Omental fat pad (tissue), 3 donors: ENCODE measurements at regions not wholly inside any gene's neighbourhood (a gene's known extent, or its start where the extent isn't known, plus 50 kb on each side); places are given as distances from the start of the nearest gene placed in this dataset.

Source experiments
- ATAC-seq: fragments of 150-250 bp; one replicate; pipeline ENCODE4 v1.9.1; 2016; ENCODE audit warnings: mild to moderate bottlenecking, moderate library complexity; ENCODE audit not compliant: low FRiP score
- DNase-seq: peaks from one replicate; pipeline ENCODE4 v3.0.0-alpha.2; 2019; ENCODE audit warnings: low spot score
- TF ChIP-seq, protein P1 (sequence below), 3 donors: fragments of 450-650 bp; IDR thresholded peaks; one replicate each; pipeline ENCODE4 v1.5.1; 2016 to 2017; ENCODE audit warnings: antibody characterized with exemption in 3 of 3, mild to moderate bottlenecking in 3 of 3, moderate library complexity in 2 of 3

DNA sequence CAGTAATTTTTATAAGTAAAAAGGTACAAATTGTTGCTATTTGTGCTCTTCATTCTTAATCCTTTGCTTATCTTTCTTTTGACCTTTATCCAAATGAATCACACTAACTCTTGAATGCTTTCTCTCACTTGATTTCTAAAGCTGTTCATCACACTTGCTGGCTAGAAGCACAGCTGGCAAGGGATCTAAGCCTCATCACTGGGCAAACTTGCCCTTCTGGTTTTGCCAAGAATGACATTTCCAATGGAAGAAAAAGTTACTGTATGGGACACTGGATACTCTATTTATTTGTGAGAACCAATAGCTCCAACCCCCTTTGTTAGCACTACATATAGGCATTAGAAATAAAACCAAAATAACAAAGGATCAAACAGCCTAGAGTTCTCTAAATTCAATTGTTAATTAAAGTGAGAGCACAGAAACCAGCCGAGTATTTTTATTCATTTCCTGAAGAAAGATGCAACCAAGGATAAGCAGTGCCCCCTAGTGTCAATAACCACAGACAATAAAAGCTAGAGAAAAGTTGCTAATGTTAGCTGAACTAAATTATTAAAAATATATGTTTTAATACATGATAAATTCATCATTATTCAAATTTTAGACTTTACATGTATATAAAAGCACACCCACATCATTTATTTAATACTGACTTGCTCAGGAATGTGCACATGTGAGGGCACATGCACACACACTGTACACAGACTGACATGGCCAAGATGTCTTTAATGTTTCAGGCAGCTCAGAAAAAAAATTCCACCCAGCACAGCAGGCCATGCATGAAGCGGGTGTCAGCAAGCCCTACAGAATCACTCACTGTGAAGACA is 59.8 kb upstream of the POU5F2 start:
- ATAC-seq (peak; percentile 94), DNase-seq (no peak)
- TF ChIP-seq, protein P1, sequence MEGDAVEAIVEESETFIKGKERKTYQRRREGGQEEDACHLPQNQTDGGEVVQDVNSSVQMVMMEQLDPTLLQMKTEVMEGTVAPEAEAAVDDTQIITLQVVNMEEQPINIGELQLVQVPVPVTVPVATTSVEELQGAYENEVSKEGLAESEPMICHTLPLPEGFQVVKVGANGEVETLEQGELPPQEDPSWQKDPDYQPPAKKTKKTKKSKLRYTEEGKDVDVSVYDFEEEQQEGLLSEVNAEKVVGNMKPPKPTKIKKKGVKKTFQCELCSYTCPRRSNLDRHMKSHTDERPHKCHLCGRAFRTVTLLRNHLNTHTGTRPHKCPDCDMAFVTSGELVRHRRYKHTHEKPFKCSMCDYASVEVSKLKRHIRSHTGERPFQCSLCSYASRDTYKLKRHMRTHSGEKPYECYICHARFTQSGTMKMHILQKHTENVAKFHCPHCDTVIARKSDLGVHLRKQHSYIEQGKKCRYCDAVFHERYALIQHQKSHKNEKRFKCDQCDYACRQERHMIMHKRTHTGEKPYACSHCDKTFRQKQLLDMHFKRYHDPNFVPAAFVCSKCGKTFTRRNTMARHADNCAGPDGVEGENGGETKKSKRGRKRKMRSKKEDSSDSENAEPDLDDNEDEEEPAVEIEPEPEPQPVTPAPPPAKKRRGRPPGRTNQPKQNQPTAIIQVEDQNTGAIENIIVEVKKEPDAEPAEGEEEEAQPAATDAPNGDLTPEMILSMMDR (IDR thresholded peaks at IDR 0.05) = no peak

DNA sequence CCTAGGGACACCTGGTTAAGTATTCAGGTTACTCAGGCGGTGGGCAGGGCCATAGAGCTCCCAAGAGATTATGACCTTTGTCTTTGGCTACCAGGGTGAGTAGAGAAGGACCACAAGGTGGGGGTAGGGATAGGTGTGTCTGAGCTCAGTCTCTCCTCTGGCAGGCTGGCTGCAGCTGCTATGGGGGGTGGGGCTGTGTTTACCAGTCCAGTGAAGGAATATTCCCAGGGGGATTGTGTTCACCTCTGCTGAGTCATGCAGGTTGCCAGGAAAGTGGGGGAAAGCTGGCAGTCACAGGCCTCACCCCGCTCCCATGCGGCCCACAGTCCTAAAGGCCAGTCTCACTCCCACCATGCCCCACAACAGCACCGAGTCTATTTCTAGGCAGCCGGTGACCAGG is 53.6 kb upstream of the POU5F2 start:
- TF ChIP-seq, protein P1 (IDR thresholded peaks at IDR 0.05) = no peak
- ATAC-seq = no peak
- no peak for DNase-seq

GRCh38 chr5:93793159-93793781 is 51.9 kb upstream of the POU5F2 start:
- DNase-seq (no peak), ATAC-seq (no peak)
- TF ChIP-seq, protein P1 (IDR thresholded peaks at IDR 0.05) = no peak

DNA sequence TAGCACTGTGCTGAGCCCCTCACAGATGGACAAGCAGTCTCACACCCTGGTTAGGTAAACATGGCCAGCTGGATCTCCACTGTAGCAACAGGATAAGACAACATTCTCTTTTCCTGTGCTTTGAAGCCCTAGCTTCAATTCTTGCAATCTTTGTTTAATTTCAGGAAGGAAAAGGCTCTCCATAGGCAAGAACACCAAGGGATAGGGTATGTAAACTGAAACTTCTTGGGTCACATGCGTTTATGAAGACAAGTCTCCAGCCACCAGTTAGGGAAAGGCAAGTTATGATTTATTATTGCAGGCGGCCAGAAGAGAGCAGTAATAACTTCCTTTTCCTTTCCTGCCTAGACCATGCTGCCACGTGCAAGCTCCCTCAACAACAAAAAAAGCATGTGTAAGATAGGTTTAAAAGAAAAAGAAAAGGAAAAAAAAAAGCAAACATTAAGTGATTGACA is 50.1 kb upstream of the POU5F2 start:
- ATAC-seq (no peak), DNase-seq (no peak)
- TF ChIP-seq, protein P1 (IDR thresholded peaks at IDR 0.05) = no peak
